Keratinocyte (primary cell): ENCODE measurements at regions not wholly inside any gene's neighbourhood (a gene's known extent, or its start where the extent isn't known, plus 50 kb on each side); places are given as distances from the start of the nearest gene placed in this dataset.

Source experiments
- DNase-seq: peaks from one replicate; pipeline ENCODE4 v3.0.0-alpha.2; 2011; ENCODE audit warnings: low read depth, missing footprints, low spot score
- FAIRE-seq: peaks from 2 replicates; lab custom pipeline; 2011; peaks lifted over from hg19 to GRCh38; lab: Jason Lieb, UNC
- H2AFZ ChIP-seq: 2 replicates; pipeline ENCODE4 v1.6.0; 2012; ENCODE audit warnings: low read length, control low read depth, inconsistent platforms; ENCODE audit not compliant: control insufficient read depth
- H3K27ac ChIP-seq: 2 replicates; pipeline ENCODE4 v1.5.1; 2011; ENCODE audit warnings: low read length; ENCODE audit not compliant: control insufficient read depth, insufficient read depth
- H3K27me3 ChIP-seq: 3 replicates; pipeline ENCODE4 v1.6.0; 2011; ENCODE audit warnings: low read length; ENCODE audit not compliant: control insufficient read depth, insufficient read depth; ENCODE audit errors: extremely low read depth
- H3K36me3 ChIP-seq, 2 experiments: 2 replicates in 1 of 2; 3 replicates in 1 of 2; pipeline ENCODE4 v1.5.1; 2011; ENCODE audit warnings: low read length in 2 of 2, mild to moderate bottlenecking in 1 of 2; ENCODE audit not compliant: control insufficient read depth in 2 of 2, insufficient read depth in 2 of 2; ENCODE audit errors: extremely low read depth in 1 of 2
- H3K4me1 ChIP-seq: 3 replicates; pipeline ENCODE4 v1.5.1; 2011; ENCODE audit warnings: low read length; ENCODE audit not compliant: control insufficient read depth, insufficient read depth; ENCODE audit errors: extremely low read depth
- H3K4me2 ChIP-seq: 3 replicates; pipeline ENCODE4 v1.6.0; 2011; ENCODE audit warnings: low read depth, low read length; ENCODE audit not compliant: control insufficient read depth, insufficient read depth; ENCODE audit errors: extremely low read depth
- H3K4me3 ChIP-seq, 3 experiments: fragments of 200-600 bp in 1 of 3; sonication (generic) in 1 of 3; 2 replicates in 2 of 3; 3 replicates in 1 of 3; pipeline ENCODE4 v1.5.1; 2011 to 2016; ENCODE audit warnings: low read length in 3 of 3, mild to moderate bottlenecking in 3 of 3, control low read depth in 2 of 3, inconsistent platforms in 1 of 3, low read depth in 1 of 3, mixed read lengths in 1 of 3, mixed run types in 1 of 3, moderate library complexity in 1 of 3; ENCODE audit not compliant: control insufficient read depth in 2 of 3, insufficient read depth in 2 of 3; ENCODE audit errors: extremely low read depth in 1 of 3
- H3K79me2 ChIP-seq: 2 replicates; pipeline ENCODE4 v1.6.0; 2012; ENCODE audit warnings: low read length; ENCODE audit not compliant: control insufficient read depth, insufficient read depth
- H3K9ac ChIP-seq: 3 replicates; pipeline ENCODE4 v1.6.0; 2011; ENCODE audit warnings: low read length; ENCODE audit not compliant: control insufficient read depth, insufficient read depth; ENCODE audit errors: extremely low read depth
- H3K9me1 ChIP-seq: 3 replicates; pipeline ENCODE4 v1.6.0; 2011; ENCODE audit warnings: low read length; ENCODE audit not compliant: control insufficient read depth, insufficient read depth; ENCODE audit errors: extremely low read depth
- H3K9me3 ChIP-seq: 2 replicates; pipeline ENCODE4 v1.5.1; 2012; ENCODE audit warnings: low read depth, low read length; ENCODE audit not compliant: control insufficient read depth
- H4K20me1 ChIP-seq: 3 replicates; pipeline ENCODE4 v1.6.0; 2011; ENCODE audit warnings: low read length; ENCODE audit not compliant: control insufficient read depth, insufficient read depth; ENCODE audit errors: extremely low read depth
- CTCF ChIP-seq, 3 experiments: IDR thresholded peaks in 1 of 3; conservative IDR thresholded peaks in 1 of 3; optimal IDR thresholded peaks in 1 of 3; 2 replicates in 2 of 3; 3 replicates in 1 of 3; pipeline versions ENCODE3 to v1.5.1; 2011; ENCODE audit warnings: low read length in 3 of 3, mild to moderate bottlenecking in 3 of 3, moderate library complexity in 2 of 3, control low read depth in 1 of 3, inconsistent platforms in 1 of 3; ENCODE audit not compliant: insufficient read depth in 2 of 3; ENCODE audit errors: extremely low read depth in 1 of 3
- EZH2 ChIP-seq: IDR thresholded peaks from one replicate; pipeline ENCODE4 v1.6.1; 2012; ENCODE audit warnings: inconsistent platforms, mild to moderate bottlenecking, low read length, moderate library complexity
- dilution Hi-C: fragments of 300-500 bp; cut with MboI; formaldehyde crosslinking; loops from one replicate; pipeline ENCODE4 v1.7.0; 2020; ENCODE audit warnings: low sequenced_read_pairs; ENCODE audit not compliant: extremely low pct_ligation_motif_present

GRCh38 chrX:137646472-137646871 is 80.5 kb downstream of the ZIC3 start:
- Histone ChIP-seq H3K27ac (no peak overlapping the region), H3K9me1 (no peaks in the 10 kb centered on the region), H3K9ac (no peak overlapping the region), H3K4me2 (no peak overlapping the region), H3K36me3 (no peaks in the 10 kb centered on the region), H3K79me2 (no peaks in the 10 kb centered on the region), H3K27me3 (no peaks in the 10 kb centered on the region), H3K4me1 (no peaks in the 10 kb centered on the region), H3K9me3 (no peaks in the 10 kb centered on the region), H3K4me3 (no peak overlapping the region), H4K20me1 (no peaks in the 10 kb centered on the region), H2AFZ (no peak overlapping the region)
- DNase-seq, result no peak
- no peak for FAIRE-seq
- TF ChIP-seq EZH2 (no peak), CTCF (optimal IDR thresholded peaks at IDR 0.05 in 1 of 3, IDR thresholded peaks at IDR 0.05 in 1 of 3, conservative IDR thresholded peaks at IDR 0.05 in 1 of 3; ENCODE audit: extremely low read depth in 1 of 3, insufficient read depth in 2 of 3, low read length in 3 of 3) (no peak)
- dilution Hi-C loops, result no loop called here

DNA sequence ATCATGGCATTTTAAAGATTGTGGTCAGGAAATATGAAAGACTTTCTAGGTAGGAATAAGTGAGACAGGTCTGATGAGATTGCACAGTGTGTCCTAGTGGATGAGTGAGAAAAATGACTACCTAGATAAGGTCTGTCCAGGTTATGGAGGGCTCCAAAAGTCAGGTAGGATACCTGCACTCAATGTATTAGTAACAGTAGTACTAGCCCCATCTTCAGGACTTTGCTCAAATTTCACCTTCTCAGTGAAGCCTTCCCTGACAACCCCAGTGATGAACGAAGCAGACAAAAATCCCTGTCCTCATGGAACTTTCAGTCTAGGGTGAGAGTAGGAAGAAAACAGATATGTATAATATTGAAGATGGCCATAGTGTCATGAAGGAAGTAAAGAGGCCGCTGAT is 85.7 kb downstream of the ZIC3 start:
- no peak for TF ChIP-seq EZH2
- no peak for TF ChIP-seq CTCF (optimal IDR thresholded peaks at IDR 0.05 in 1 of 3, IDR thresholded peaks at IDR 0.05 in 1 of 3, conservative IDR thresholded peaks at IDR 0.05 in 1 of 3; ENCODE audit: extremely low read depth in 1 of 3, insufficient read depth in 2 of 3, low read length in 3 of 3)
- Histone ChIP-seq H3K9me1 (no peaks in the 10 kb centered on the region), H4K20me1 (no peaks in the 10 kb centered on the region), H2AFZ (no peak overlapping the region), H3K36me3 (no peaks in the 10 kb centered on the region), H3K79me2 (no peaks in the 10 kb centered on the region), H3K9me3 (no peaks in the 10 kb centered on the region), H3K27me3 (no peaks in the 10 kb centered on the region), H3K4me2 (no peak overlapping the region), H3K27ac (no peak overlapping the region), H3K4me1 (no peaks in the 10 kb centered on the region), H3K9ac (no peak overlapping the region), H3K4me3 (no peak overlapping the region)
- FAIRE-seq (no peak), DNase-seq (no peak)
- dilution Hi-C loops, result no loop called here
